NCI-H526 treated with DMSO at 0.1 percent for 48 hours (cell line): ENCODE measurements at regions not wholly inside any gene's neighbourhood (a gene's known extent, or its start where the extent isn't known, plus 50 kb on each side); places are given as distances from the start of the nearest gene placed in this dataset.

Experiments used
- DNase-seq: peaks from one replicate; lab custom pipeline; 2025; lab: John Stamatoyannopoulos, UW

- no peak for DNase-seq
Observed at GRCh38 chr1:221849110-221849509, 107.2 kb upstream of the DUSP10 start.

- DNase-seq, result no peak
Observed at GRCh38 chr1:221847676-221848075, 105.8 kb upstream of the DUSP10 start.

GRCh38 chr1:221845650-221846371, 103.9 kb upstream of the DUSP10 start:
- no peak for DNase-seq

- no peak for DNase-seq
Observed at GRCh38 chr1:221841983-221842335, 100.1 kb upstream of the DUSP10 start.

- no peak for DNase-seq
Observed at GRCh38 chr1:221841251-221841982, 99.5 kb upstream of the DUSP10 start.

GRCh38 chr1:221840511-221841243, 98.8 kb upstream of the DUSP10 start:
- no peak for DNase-seq

- no peak for DNase-seq
Observed at GRCh38 chr1:221839782-221840395, 98.0 kb upstream of the DUSP10 start.

- no peak for DNase-seq
Observed at GRCh38 chr1:221839321-221839720, 97.4 kb upstream of the DUSP10 start.

GRCh38 chr1:221837896-221838295, 96.0 kb upstream of the DUSP10 start:
- no peak for DNase-seq

- DNase-seq, result no peak
Observed at GRCh38 chr1:221834698-221835513, 93.0 kb upstream of the DUSP10 start.

- no peak for DNase-seq
Observed at GRCh38 chr1:221832617-221833016, 90.7 kb upstream of the DUSP10 start.

GRCh38 chr1:221832151-221832550, 90.3 kb upstream of the DUSP10 start:
- no peak for DNase-seq

GRCh38 chr1:221829327-221830015, 87.6 kb upstream of the DUSP10 start:
- no peak for DNase-seq

- no peak for DNase-seq
Observed at GRCh38 chr1:221827307-221827642, 85.4 kb upstream of the DUSP10 start.

- DNase-seq, result no peak
Observed at GRCh38 chr1:221824909-221825308, 83.0 kb upstream of the DUSP10 start.

GRCh38 chr1:221824025-221824424, 82.1 kb upstream of the DUSP10 start:
- no peak for DNase-seq

GRCh38 chr1:221823561-221823960, 81.7 kb upstream of the DUSP10 start:
- DNase-seq, result no peak

- no peak for DNase-seq
Observed at GRCh38 chr1:221823149-221823548, 81.3 kb upstream of the DUSP10 start.

GRCh38 chr1:221822591-221822990, 80.7 kb upstream of the DUSP10 start:
- no peak for DNase-seq

- DNase-seq, result no peak
Observed at GRCh38 chr1:221816899-221817298, 75.0 kb upstream of the DUSP10 start.

GRCh38 chr1:221815660-221816059, 73.8 kb upstream of the DUSP10 start:
- DNase-seq, result no peak
